Parathyroid adenoma (tissue), 2 donors: ENCODE measurements at regions not wholly inside any gene's neighbourhood (a gene's known extent, or its start where the extent isn't known, plus 50 kb on each side); places are given as distances from the start of the nearest gene placed in this dataset.

Experiments used
- H2AFZ ChIP-seq: fragments of 300-600 bp; sonication (generic); one replicate; pipeline ENCODE4 v1.7.0; 2017; ENCODE audit warnings: antibody characterized with exemption, mild to moderate bottlenecking
- H3K27ac ChIP-seq: fragments of 300-600 bp; sonication (generic); one replicate; pipeline ENCODE4 v1.7.0; 2017
- H3K27me3 ChIP-seq: fragments of 300-600 bp; sonication (generic); one replicate; pipeline ENCODE4 v1.7.0; 2017; ENCODE audit warnings: low read length; ENCODE audit not compliant: control insufficient read depth, insufficient read depth
- H3K36me3 ChIP-seq: fragments of 300-600 bp; sonication (generic); one replicate; pipeline ENCODE4 v1.7.0; 2017; ENCODE audit warnings: low read length; ENCODE audit not compliant: control insufficient read depth, insufficient read depth
- H3K4me1 ChIP-seq: fragments of 300-600 bp; sonication (generic); one replicate; pipeline ENCODE4 v1.7.0; 2017; ENCODE audit warnings: control low read depth
- H3K4me2 ChIP-seq: fragments of 300-600 bp; sonication (generic); one replicate; pipeline ENCODE4 v1.7.0; 2017; ENCODE audit warnings: low read length
- H3K4me3 ChIP-seq: fragments of 300-600 bp; sonication (generic); one replicate; pipeline ENCODE4 v1.7.0; 2017; ENCODE audit warnings: low read depth, low read length
- H3K79me2 ChIP-seq: fragments of 300-600 bp; sonication (generic); one replicate; pipeline ENCODE4 v1.7.0; 2017; ENCODE audit warnings: control low read depth
- H3K9ac ChIP-seq: fragments of 300-600 bp; sonication (generic); one replicate; pipeline ENCODE4 v1.7.0; 2017; ENCODE audit warnings: mild to moderate bottlenecking
- H3K9me3 ChIP-seq: fragments of 300-600 bp; sonication (generic); one replicate; pipeline ENCODE4 v1.7.0; 2017; ENCODE audit warnings: low read length; ENCODE audit not compliant: control insufficient read depth
- TF ChIP-seq, protein P1 (sequence below): fragments of 300-600 bp; sonication (generic); IDR thresholded peaks from one replicate; pipeline ENCODE4 v1.7.0; 2017; ENCODE audit warnings: antibody characterized with exemption, mild to moderate bottlenecking
- donor health status: primary hyperparathyroidism.

DNA sequence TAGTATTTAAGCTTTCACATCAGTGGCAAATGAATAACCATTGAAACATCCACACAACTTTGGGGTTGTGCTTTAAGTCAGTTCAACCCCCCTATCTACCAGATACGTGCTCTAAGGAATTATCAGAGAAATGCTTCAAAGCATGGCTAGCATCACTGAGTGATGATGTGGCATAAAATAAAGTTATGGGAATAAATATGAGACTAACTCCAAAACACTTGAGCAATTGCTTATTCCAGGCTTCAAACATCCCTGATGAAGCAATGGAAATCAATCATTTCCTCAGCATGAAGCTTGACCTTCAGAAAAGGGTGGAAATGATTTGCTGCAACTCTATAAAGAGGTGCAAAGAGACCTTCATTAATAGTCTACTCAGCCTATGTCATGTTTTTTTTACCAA lies 292.0 kb upstream of the SMC2 start:
- no peak overlapping the region for H2AFZ ChIP-seq
- H3K4me3 ChIP-seq: no peak overlapping the region
- no peaks in the 10 kb centered on the region for H3K79me2 ChIP-seq
- TF ChIP-seq, protein P1, sequence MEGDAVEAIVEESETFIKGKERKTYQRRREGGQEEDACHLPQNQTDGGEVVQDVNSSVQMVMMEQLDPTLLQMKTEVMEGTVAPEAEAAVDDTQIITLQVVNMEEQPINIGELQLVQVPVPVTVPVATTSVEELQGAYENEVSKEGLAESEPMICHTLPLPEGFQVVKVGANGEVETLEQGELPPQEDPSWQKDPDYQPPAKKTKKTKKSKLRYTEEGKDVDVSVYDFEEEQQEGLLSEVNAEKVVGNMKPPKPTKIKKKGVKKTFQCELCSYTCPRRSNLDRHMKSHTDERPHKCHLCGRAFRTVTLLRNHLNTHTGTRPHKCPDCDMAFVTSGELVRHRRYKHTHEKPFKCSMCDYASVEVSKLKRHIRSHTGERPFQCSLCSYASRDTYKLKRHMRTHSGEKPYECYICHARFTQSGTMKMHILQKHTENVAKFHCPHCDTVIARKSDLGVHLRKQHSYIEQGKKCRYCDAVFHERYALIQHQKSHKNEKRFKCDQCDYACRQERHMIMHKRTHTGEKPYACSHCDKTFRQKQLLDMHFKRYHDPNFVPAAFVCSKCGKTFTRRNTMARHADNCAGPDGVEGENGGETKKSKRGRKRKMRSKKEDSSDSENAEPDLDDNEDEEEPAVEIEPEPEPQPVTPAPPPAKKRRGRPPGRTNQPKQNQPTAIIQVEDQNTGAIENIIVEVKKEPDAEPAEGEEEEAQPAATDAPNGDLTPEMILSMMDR: no peak
- H3K4me2 ChIP-seq: no peak overlapping the region
- no peaks in the 10 kb centered on the region for H3K9me3 ChIP-seq
- H3K27ac ChIP-seq: no peak overlapping the region
- no peaks in the 10 kb centered on the region for H3K4me1 ChIP-seq
- H3K27me3 ChIP-seq: no peaks in the 10 kb centered on the region
- H3K9ac ChIP-seq: no peak overlapping the region
- no peaks in the 10 kb centered on the region for H3K36me3 ChIP-seq

GRCh38 chr9:103803245-103803644 lies 290.9 kb upstream of the SMC2 start:
- Histone ChIP-seq H3K4me3 (no peak overlapping the region), H2AFZ (no peak overlapping the region), H3K4me2 (no peak overlapping the region), H3K79me2 (no peaks in the 10 kb centered on the region), H3K9me3 (no peaks in the 10 kb centered on the region), H3K9ac (no peak overlapping the region), H3K27ac (no peak overlapping the region), H3K4me1 (no peaks in the 10 kb centered on the region), H3K27me3 (no peaks in the 10 kb centered on the region), H3K36me3 (no peaks in the 10 kb centered on the region)
- TF ChIP-seq, protein P1: no peak

DNA sequence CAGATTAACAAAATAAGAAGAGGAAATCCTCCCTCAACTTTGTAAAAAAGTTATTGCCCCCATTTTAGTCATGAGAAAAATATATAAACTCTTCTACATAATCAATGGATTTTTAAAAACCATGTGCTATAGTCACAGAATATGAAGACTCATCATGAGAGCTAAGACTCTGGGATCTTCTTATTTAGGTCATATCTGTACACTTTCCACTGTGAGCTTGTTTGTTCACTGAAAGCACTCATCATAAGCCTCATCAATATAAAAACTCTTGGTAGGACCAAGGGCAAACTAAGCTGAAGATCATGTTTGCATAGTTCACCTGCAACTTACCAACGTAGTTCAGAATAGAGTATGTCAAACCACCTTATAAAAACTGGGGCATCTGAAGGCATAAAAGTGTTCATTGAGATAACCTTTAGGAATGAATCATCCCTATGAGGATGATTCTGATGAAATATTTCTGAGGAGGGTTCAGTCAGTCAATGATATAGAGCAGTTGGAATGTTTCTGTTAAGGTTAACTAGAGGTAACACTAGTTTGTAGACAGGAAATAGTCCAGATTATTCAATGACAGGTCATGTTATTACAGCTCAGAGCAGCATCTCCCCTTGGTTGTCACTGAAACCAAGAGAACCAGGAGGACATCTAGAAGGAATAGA lies 289.9 kb upstream of the SMC2 start:
- H3K9ac ChIP-seq: no peak overlapping the region
- no peaks in the 10 kb centered on the region for H3K36me3 ChIP-seq
- no peaks in the 10 kb centered on the region for H3K79me2 ChIP-seq
- H3K4me1 ChIP-seq: no peaks in the 10 kb centered on the region
- TF ChIP-seq, protein P1: no peak
- no peaks in the 10 kb centered on the region for H3K27me3 ChIP-seq
- H2AFZ ChIP-seq: no peak overlapping the region
- H3K9me3 ChIP-seq: no peaks in the 10 kb centered on the region
- H3K4me3 ChIP-seq: no peak overlapping the region
- H3K4me2 ChIP-seq: no peak overlapping the region
- H3K27ac ChIP-seq: no peak overlapping the region

- Histone ChIP-seq H3K9me3 (no peaks in the 10 kb centered on the region), H3K4me1 (no peaks in the 10 kb centered on the region), H3K27ac (no peak overlapping the region)
Measured at GRCh38 chr9:103809745-103810144, 284.4 kb upstream of the SMC2 start.

More at GRCh38 chr9:103809745-103810144, 284.4 kb upstream of the SMC2 start:
- Histone ChIP-seq H3K27me3 (no peaks in the 10 kb centered on the region), H2AFZ (no peak overlapping the region), H3K79me2 (no peaks in the 10 kb centered on the region), H3K4me2 (no peak overlapping the region), H3K9ac (no peak overlapping the region), H3K4me3 (no peak overlapping the region), H3K36me3 (no peaks in the 10 kb centered on the region)
- TF ChIP-seq, protein P1: no peak
